Mesothelial cell of epicardium (in vitro differentiated cells): ENCODE measurements at regions not wholly inside any gene's neighbourhood (a gene's known extent, or its start where the extent isn't known, plus 50 kb on each side); places are given as distances from the start of the nearest gene placed in this dataset.

Experiments used
- DNase-seq, 2 experiments: peaks; one replicate each; pipeline ENCODE4 v3.0.0; 2021; ENCODE audit warnings: low spot score in 2 of 2; ENCODE audit not compliant: unreplicated experiment in 2 of 2
- H3K27ac Mint-ChIP-seq: 2 replicates; pipeline ENCODE4 v1.8.0; 2021; ENCODE audit warnings: mixed read lengths
- H3K27me3 Mint-ChIP-seq: 2 replicates; pipeline ENCODE4 v1.8.0; 2021; ENCODE audit warnings: low read depth, mixed read lengths
- H3K36me3 Mint-ChIP-seq: 2 replicates; pipeline ENCODE4 v1.8.0; 2021; ENCODE audit warnings: mixed read lengths
- H3K4me1 Mint-ChIP-seq: 2 replicates; pipeline ENCODE4 v1.8.0; 2021; ENCODE audit warnings: mixed read lengths
- H3K4me3 Mint-ChIP-seq: 2 replicates; pipeline ENCODE4 v1.8.0; 2021; ENCODE audit warnings: mild to moderate bottlenecking, moderate library complexity, mixed read lengths
- H3K9me3 Mint-ChIP-seq: 2 replicates; pipeline ENCODE4 v1.8.0; 2021; ENCODE audit warnings: mixed read lengths
- TF ChIP-seq, protein P1 (sequence below): fragments of 200-600 bp; sonication (generic); IDR thresholded peaks from one replicate; pipeline ENCODE4 v1.5.0; 2021; ENCODE audit warnings: antibody characterized with exemption; ENCODE audit not compliant: unreplicated experiment

- TF ChIP-seq, protein P1, sequence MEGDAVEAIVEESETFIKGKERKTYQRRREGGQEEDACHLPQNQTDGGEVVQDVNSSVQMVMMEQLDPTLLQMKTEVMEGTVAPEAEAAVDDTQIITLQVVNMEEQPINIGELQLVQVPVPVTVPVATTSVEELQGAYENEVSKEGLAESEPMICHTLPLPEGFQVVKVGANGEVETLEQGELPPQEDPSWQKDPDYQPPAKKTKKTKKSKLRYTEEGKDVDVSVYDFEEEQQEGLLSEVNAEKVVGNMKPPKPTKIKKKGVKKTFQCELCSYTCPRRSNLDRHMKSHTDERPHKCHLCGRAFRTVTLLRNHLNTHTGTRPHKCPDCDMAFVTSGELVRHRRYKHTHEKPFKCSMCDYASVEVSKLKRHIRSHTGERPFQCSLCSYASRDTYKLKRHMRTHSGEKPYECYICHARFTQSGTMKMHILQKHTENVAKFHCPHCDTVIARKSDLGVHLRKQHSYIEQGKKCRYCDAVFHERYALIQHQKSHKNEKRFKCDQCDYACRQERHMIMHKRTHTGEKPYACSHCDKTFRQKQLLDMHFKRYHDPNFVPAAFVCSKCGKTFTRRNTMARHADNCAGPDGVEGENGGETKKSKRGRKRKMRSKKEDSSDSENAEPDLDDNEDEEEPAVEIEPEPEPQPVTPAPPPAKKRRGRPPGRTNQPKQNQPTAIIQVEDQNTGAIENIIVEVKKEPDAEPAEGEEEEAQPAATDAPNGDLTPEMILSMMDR, result no peak
- Mint-ChIP-seq H3K27me3 (no peaks in the 10 kb centered on the region), H3K36me3 (no peaks in the 10 kb centered on the region)
These were observed 841.5 kb downstream of the LRRIQ3 start for GRCh38 chr1:73356485-73356884.

DNA sequence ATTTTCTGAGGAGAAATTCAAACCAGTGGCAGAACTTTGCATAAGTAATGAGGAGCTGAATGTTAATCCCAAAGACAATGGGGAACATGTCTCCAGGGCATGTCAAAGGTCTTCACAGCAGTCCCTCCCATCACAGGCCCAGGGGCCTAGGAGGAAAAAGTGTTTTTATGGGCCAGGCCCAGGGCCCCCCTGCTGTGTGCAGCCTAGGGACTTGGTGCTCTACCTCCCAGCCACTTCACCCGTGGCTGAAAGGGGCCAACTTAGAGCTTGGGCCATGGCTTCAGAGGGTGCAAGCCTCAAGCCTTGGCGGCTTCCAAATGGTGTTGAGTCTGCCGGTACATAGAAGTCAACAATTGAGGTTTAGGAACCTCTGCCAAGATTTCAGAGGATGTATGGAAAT, 854.0 kb downstream of the LRRIQ3 start:
- Mint-ChIP-seq H3K4me1 (no peaks in the 10 kb centered on the region), H3K27ac (no peak overlapping the region), H3K27me3 (no peaks in the 10 kb centered on the region), H3K4me3 (no peak overlapping the region), H3K36me3 (no peaks in the 10 kb centered on the region), H3K9me3 (peaks cover 10% of the 10 kb centered on the region)
- TF ChIP-seq, protein P1, result no peak
- no peak for DNase-seq

More at GRCh38 chr1:73356485-73356884, 841.5 kb downstream of the LRRIQ3 start:
- H3K4me3 Mint-ChIP-seq, result no peak overlapping the region
- no peak for DNase-seq
- peaks cover 13% of the 10 kb centered on the region for H3K4me1 Mint-ChIP-seq
- H3K9me3 Mint-ChIP-seq, result peaks cover 16% of the 10 kb centered on the region
- H3K27ac Mint-ChIP-seq, result no peak overlapping the region

- TF ChIP-seq, protein P1, result no peak
- no peak for DNase-seq
- Mint-ChIP-seq H3K27me3 (no peaks in the 10 kb centered on the region), H3K9me3 (peaks cover 22% of the 10 kb centered on the region), H3K4me3 (no peak overlapping the region), H3K4me1 (no peaks in the 10 kb centered on the region), H3K36me3 (no peaks in the 10 kb centered on the region), H3K27ac (no peak overlapping the region)
These were observed 864.0 kb downstream of the LRRIQ3 start for GRCh38 chr1:73333847-73334503.

- Mint-ChIP-seq H3K4me3 (no peak overlapping the region), H3K4me1 (no peaks in the 10 kb centered on the region), H3K9me3 (peaks cover 23% of the 10 kb centered on the region), H3K27me3 (no peaks in the 10 kb centered on the region), H3K36me3 (no peaks in the 10 kb centered on the region), H3K27ac (no peak overlapping the region)
- TF ChIP-seq, protein P1, result no peak
- DNase-seq, result no peak
These were observed 866.2 kb downstream of the LRRIQ3 start for GRCh38 chr1:73331726-73332125.

DNA sequence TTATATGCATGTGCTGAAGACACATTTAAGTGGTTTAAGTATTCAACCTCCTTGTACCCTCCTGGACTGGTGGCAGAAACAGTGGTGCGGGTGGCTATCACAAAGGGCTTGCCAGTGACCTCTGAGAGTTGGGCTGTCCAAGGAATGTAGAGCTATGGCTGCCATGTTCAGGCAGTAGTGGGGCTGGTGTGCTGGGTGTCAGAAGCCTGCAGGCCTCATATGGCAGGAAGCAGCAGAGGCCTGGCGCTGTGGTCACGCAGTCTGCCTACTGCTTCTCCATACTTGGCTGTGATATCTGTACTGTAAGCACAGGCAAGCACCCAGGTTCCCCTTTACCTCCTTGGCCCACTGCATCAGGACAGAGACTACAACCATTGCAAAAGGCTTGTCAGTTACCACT, 870.0 kb downstream of the LRRIQ3 start:
- H3K27me3 Mint-ChIP-seq, result no peaks in the 10 kb centered on the region
- TF ChIP-seq, protein P1, result no peak
- no peak overlapping the region for H3K4me3 Mint-ChIP-seq
- H3K36me3 Mint-ChIP-seq, result no peaks in the 10 kb centered on the region
- H3K9me3 Mint-ChIP-seq, result peaks cover 38% of the 10 kb centered on the region
- DNase-seq, result no peak
- H3K27ac Mint-ChIP-seq, result no peak overlapping the region
- H3K4me1 Mint-ChIP-seq, result no peaks in the 10 kb centered on the region
